SK-N-MC (cell line): ENCODE measurements at regions not wholly inside any gene's neighbourhood (a gene's known extent, or its start where the extent isn't known, plus 50 kb on each side); places are given as distances from the start of the nearest gene placed in this dataset.

Source experiments
- EZH2 ChIP-seq: fragments of 200-600 bp; sonication (generic); IDR thresholded peaks from one replicate; pipeline ENCODE4 v1.6.1; 2017; ENCODE audit warnings: antibody characterized with exemption
- FOXP2 ChIP-seq: optimal IDR thresholded peaks from 2 replicates; pipeline ENCODE3; 2011; ENCODE audit warnings: mild to moderate bottlenecking, moderate library complexity; ENCODE audit not compliant: insufficient read depth; ENCODE audit errors: extremely low read length, control extremely low read depth
- POLR2AphosphoS5 ChIP-seq: IDR thresholded peaks from 2 replicates; pipeline ENCODE4 v1.6.1; 2012; ENCODE audit warnings: mild to moderate bottlenecking, low read depth, low read length, borderline replicate concordance

- TF ChIP-seq POLR2AphosphoS5 = no peak
- TF ChIP-seq EZH2 = no peak
- TF ChIP-seq FOXP2 = no peak
Measured at GRCh38 chr2:116879650-116880160, 934.8 kb upstream of the DDX18 start.
